WTC11 (cell line): ENCODE measurements at regions not wholly inside any gene's neighbourhood (a gene's known extent, or its start where the extent isn't known, plus 50 kb on each side); places are given as distances from the start of the nearest gene placed in this dataset.

Experiments
- MAX ChIP-seq: sonication (generic); formaldehyde crosslinking; IDR thresholded peaks from 2 replicates; pipeline ENCODE4 v1.8.0; 2022; ENCODE audit warnings: mild to moderate bottlenecking, missing genetic modification reagents
- MYBL2 ChIP-seq: sonication (generic); formaldehyde crosslinking; IDR thresholded peaks from 2 replicates; pipeline ENCODE4 v1.8.1; 2023; ENCODE audit warnings: mild to moderate bottlenecking, moderate library complexity, missing genetic modification reagents

GRCh38 chr7:119660080-119660479, 612.9 kb upstream of the KCND2 start:
- TF ChIP-seq MAX (CRISPR knock-in tag) (no peak), MYBL2 (CRISPR knock-in tag) (no peak)
